ENCODE measurements at regions not wholly inside any gene's neighbourhood (a gene's known extent, or its start where the extent isn't known, plus 50 kb on each side); places are given as distances from the start of the nearest gene placed in this dataset.

- DNase-seq = no peak
Measured at GRCh38 chr1:82337635-82338034, 536.9 kb downstream of the ADGRL2 start.

- DNase-seq = no peak
Measured at GRCh38 chr1:82330330-82330729, 529.6 kb downstream of the ADGRL2 start.

GRCh38 chr1:82329226-82329625 is 528.5 kb downstream of the ADGRL2 start:
- no peak for DNase-seq

GRCh38 chr1:82323144-82323841 is 522.6 kb downstream of the ADGRL2 start:
- DNase-seq = no peak

- no peak for DNase-seq
Measured at GRCh38 chr1:82321794-82322193, 521.1 kb downstream of the ADGRL2 start.

GRCh38 chr1:82319546-82319945 is 518.8 kb downstream of the ADGRL2 start:
- no peak for DNase-seq

DNA sequence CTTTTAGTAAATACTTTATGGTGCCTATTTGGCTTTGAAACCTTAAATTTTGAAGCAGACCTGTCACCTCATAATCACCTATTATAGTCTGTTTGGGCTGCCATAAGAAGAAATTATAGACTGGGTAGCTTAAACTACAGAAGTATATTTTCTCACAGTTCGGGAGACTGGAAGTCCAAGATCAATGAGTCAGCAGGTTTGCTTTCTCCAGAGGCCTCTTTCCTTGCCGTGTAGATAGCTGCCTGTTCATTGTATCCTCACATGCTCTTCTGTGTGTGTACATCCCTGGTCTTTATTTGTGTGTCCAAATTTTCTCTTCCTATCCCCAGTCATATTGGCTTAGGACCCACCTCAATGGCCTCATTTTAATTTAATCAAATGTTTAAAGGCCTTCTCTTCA is 518.2 kb downstream of the ADGRL2 start:
- no peak for DNase-seq

DNA sequence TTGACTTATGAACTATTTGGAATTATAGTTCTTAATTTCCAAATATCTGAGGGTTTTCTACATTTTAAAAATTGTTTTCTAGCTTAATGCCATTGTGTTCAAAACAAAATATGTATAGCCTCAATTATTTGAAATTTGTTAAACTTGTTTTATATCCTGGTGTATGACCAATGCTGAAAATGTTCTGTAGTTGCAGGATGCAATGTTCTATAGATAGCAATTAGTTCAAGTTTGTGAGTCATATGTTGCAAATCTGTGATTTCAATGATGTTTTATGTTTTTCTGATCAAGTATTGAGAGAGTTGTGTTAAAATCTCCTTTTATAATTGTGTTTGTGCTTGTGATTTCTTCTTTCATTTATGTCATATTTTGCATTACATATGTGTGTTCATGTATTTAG is 517.5 kb downstream of the ADGRL2 start:
- no peak for DNase-seq

DNA sequence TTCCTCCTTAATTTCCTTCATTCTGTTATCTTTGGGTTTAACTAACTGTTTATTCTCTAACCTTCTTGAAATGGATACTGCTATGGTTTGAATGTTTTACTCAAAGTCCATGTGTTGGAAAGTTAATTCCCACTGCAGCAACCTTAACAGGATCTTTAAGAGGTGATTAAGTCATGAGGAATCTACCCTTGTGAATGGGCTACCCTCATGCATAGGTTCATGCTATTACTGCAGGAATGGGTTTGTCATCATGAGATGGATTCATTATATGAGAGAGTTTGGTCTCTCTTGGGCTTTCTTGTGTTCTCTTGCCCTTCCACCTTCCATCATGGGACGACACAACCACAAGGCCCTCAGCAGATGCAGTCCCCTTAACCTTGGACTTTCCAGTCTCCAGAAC is 516.9 kb downstream of the ADGRL2 start:
- no peak for DNase-seq

DNA sequence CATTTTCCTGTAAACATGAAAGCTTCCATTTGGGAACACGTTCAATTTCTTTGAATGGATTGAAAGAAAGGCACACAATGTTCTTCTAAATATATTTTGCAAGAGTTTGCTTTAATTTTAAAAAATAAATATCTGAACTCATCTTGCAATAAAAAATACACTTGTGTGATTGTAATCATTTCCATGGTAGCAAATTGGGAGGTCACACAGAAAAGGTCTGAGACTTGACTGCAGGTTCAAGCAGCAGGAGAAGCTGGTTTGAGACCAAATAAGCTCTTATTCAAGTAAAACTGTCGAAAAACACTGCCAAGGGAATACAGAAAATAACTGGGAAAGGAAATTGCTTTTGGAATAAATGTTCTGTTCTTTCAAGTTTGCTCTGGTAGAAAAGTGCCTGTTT is 498.9 kb downstream of the ADGRL2 start:
- no peak for DNase-seq

DNA sequence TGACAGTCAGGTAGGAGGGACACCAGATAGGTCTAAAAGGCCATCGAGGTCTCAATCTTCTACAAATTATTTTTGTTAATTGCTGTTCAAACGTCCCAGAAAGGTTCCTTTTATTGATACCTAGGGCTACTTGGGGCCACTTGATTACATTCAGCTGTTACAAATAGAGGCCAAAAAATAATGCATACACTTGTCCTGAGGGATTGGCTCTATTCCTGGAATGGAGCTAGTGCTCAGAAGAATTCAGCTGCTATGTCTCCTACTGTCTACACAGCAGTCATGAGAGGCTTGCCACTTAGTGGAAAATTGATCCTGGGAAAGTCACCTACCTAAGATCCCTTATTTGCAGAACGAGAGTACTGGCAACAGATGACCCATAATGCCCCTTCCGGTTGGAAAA is 498.3 kb downstream of the ADGRL2 start:
- no peak for DNase-seq

GRCh38 chr1:82297139-82297896 is 496.6 kb downstream of the ADGRL2 start:
- DNase-seq = no peak

DNA sequence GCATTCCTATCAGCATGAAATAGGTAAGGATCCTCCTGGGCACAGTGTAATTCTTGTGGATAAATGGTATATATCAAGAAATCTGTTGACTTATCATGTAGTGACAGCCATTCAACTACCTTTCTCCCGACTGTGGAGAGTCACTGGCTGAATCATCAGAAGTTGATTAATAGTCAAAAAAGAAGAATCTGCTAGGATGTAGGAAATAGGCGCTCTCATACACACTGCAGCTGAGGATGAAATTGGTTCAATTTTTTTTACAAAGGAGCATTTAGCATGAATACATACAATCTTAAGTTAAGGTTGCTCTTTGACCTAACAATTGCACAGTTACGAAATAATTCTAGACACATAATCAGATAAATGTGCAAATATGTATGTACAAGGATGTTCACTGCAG is 486.8 kb downstream of the ADGRL2 start:
- DNase-seq = no peak

- no peak for DNase-seq
Measured at GRCh38 chr1:82284213-82284612, 483.5 kb downstream of the ADGRL2 start.

DNA sequence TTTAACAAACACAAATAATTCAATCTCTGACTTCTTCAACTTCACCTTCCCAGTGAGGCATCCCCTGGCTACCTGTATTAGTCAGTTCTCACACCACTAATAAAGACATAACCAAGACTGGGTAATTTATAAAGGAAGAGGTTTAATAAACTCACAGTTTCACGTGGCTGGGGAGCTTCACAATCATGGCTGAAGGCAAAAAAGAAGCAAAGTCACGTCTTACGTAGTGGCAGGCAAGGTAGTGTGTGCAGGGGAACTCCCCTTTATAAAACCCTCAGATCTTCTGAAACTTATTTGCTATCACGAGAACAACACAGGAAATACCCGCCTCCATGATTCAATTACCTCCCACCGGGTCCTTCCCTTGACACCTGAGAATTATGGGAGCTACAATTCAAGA is 478.5 kb downstream of the ADGRL2 start:
- DNase-seq = no peak

GRCh38 chr1:82273816-82274215 is 473.1 kb downstream of the ADGRL2 start:
- peak; percentile 2 for DNase-seq

DNA sequence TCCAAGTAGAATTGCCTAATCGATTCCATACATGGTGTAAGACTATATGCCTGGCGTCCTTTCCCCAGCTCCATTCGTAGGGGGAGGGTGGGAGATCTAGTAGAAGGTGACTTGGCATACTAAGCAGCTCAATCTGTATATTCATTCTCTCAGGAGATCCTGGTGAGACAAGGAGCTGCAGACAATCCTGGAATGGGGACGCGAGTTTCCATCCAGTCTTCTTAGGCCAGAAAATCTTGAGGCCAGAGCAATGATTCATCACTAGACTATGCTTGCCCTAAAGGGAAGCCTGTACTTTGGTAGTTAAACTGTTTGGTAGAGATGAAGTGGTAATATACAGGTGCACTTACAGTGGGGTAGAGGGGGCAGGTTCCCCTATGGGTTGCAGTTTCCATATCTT is 468.7 kb downstream of the ADGRL2 start:
- DNase-seq = no peak

DNA sequence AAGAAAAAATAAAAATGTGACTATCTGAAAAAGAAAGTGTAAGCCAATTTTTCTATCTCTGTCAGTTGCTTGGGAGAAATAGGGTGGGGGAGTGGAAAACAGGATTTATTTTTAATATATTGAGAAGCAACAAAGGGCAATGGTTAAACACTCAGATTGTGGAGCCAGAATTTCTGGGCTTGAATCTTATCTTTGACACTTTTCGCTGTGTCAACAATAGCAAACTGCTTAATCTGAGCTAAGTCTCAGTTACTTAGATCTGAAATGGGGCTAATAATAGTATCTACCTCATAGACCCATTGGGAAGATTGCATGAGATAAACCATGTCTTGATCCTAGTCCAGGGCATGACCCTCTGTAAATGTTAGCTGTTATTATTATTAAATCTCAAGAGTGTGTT is 468.1 kb downstream of the ADGRL2 start:
- no peak for DNase-seq

GRCh38 chr1:82266351-82266750 is 465.6 kb downstream of the ADGRL2 start:
- no peak for DNase-seq

DNA sequence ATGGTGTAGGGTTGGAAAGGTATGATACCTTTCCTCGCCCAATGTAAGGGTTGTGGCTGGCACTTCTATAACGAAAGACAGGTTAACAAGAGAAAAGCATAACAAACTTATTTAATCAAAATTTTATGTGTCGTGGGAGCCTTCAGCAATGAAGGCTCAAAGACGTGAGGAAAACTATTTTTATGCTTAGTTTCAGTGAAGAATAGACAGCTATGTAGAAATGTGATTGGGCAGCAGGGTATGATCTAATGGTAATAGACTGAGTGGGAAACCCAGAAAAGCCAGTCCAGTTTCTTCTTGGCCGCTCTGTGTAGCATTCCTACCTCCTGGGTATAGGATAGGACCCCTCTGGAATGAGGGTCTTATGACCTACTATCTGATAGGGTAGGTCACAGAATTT is 464.7 kb downstream of the ADGRL2 start:
- DNase-seq = no peak

GRCh38 chr1:82264802-82265201 is 464.1 kb downstream of the ADGRL2 start:
- DNase-seq = no peak

DNA sequence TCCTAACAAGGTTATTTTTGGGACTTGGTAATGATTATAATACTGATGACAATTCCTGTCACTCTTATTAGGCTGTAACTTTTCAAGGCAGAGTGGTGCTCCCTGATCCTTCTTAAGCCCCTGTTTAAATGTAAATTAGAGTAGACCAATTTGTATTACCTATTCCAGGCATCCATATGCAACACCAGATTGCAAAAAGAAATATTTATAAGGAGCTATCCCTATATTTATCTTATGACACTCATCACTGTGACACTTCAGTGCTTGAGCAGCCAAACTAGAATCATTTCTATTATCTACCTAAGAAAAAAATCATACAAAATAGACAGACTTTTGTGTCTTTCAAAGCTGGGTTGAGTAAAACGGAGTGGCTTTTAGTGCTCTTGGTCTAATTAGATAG is 462.7 kb downstream of the ADGRL2 start:
- no peak for DNase-seq

- DNase-seq = no peak
Measured at GRCh38 chr1:82260666-82261065, 459.9 kb downstream of the ADGRL2 start.

DNA sequence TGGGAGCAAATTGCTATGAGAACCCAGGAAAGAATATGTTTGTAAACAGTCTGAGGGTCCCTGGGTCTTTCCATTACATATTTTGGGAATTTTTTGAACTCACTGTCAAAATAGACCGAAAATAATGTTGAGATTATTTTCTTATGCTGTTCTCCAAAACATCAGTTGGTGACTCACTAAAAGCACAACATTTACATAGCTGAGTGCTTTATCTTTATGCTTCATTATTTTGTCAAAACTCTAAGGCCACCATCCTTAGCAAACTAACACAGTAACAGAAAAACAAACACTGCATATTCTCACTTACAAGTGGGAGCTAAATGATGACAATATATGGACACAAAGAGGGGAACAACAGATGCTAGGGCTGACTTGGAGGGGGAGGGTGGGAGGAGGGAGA is 459.3 kb downstream of the ADGRL2 start:
- no peak for DNase-seq

All from occipital lobe (tissue), 1 donor.